Fibroblast of pulmonary artery (primary cell): ENCODE measurements at regions not wholly inside any gene's neighbourhood (a gene's known extent, or its start where the extent isn't known, plus 50 kb on each side); places are given as distances from the start of the nearest gene placed in this dataset.

Experiments used
- DNase-seq: peaks from one replicate; pipeline ENCODE4 v3.0.0-alpha.2; 2010; ENCODE audit warnings: low read depth
- H3K4me3 ChIP-seq: replicated peaks from 2 replicates; pipeline ENCODE4 v1.5.1; 2011; ENCODE audit warnings: low read depth, mild to moderate bottlenecking, control low read depth, low read length, moderate library complexity
- CTCF ChIP-seq: IDR thresholded peaks from 2 replicates; pipeline ENCODE4 v1.5.1; 2011; ENCODE audit warnings: mild to moderate bottlenecking, control low read depth, low read length, inconsistent platforms; ENCODE audit errors: missing control alignments

DNA sequence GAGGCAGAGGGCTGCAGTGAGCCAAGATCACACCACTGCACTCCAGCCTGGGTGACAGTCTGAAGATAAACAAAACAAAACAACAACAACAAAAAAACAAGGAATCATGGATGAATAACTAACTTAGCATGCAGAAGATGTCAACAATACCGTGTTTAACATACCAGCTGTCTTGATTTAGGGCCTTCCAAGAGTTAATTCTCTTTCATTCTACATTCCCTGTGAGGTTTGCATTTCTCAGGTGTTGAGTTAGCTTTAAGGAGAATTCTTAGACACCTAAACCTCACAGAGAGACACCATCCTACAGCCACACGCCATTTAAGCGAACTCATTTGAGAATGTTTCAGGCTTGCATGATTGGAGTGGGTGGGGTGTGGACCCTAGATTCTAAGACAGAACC, 363.1 kb upstream of the RUNX1 start:
- no peak for DNase-seq
- TF ChIP-seq CTCF, result no peak
- H3K4me3 ChIP-seq, result no peak overlapping the region

DNA sequence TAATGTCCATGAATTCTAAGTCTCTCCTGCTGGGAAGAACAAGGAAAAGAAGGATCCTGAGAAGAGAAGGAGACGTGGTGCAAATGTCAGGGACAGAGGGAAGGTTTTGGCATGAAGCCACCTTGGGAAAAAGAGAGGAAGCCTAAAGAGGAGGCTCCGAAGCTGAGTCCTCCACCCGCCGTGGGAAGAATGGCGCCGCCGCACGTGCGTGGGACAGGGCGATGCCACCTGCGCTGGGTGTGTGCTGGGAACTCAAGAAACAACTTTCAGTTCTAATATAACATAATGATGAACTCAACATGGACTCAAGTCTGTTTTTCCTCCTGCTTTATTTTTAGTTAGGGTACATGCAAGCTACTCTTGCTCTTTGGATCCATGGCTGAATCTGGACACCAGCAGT, 362.3 kb upstream of the RUNX1 start:
- TF ChIP-seq CTCF, result no peak
- DNase-seq, result no peak
- no peak overlapping the region for H3K4me3 ChIP-seq

DNA sequence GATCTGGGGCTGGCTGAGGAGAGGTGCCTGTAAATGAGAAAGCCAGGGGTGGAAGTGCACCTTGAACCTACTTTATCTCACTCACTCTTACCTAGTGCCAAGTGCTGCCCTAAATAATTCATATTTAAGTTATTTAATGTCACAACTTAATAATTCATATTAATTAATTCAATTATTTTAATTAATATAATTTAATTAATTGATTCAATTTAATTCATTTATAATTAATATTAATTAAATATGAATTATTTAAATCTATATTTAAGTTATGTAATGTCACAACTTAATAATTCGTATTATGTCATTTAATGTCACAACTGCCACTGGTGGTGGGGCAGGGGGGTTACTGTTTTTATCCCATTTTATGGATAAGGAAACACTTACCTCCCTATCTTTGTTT, 361.6 kb upstream of the RUNX1 start:
- no peak overlapping the region for H3K4me3 ChIP-seq
- DNase-seq, result no peak
- TF ChIP-seq CTCF, result no peak

GRCh38 chr21:35410123-35410522, 361.0 kb upstream of the RUNX1 start:
- no peak for DNase-seq
- TF ChIP-seq CTCF, result no peak
- no peak overlapping the region for H3K4me3 ChIP-seq

DNA sequence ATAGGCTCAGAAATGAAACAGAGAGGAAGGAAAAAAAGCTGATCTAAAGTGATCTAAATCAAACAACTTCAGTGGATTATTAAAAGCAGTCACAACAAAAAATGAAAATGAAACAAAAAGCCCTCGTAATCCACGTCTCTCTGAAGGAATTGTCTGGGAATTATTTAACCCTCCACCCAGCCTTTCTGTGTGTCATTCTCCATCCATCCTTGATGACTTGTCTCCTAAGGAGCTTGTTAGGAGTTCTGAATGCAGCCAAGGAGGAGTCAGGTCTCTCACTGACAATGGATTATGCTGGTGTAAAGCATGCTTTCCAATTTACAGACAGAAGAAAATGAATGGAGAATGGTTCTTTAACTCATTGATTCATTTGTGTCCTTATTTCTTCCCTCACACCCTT, 359.3 kb upstream of the RUNX1 start:
- no peak for DNase-seq
- TF ChIP-seq CTCF, result no peak
- H3K4me3 ChIP-seq, result no peak overlapping the region

DNA sequence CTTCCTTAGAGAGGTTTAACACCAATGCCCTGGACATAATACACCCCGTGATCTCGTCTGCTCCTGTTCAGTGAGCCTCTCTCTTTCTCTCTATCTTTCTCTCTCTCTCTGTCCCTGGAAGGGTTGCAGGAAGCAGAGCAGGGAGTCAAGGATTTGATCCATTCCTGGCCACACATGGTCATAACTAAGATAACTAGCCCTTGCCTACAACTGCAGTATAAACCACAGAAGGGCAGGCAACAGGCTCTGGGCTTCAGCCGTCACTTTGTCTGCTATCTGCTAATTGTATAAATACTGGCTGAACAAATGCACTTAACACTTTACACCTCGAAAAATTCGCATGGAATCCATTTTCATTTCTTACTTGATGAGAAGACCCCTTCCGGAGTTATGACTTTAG, 357.5 kb upstream of the RUNX1 start:
- no peak for DNase-seq
- TF ChIP-seq CTCF, result no peak
- H3K4me3 ChIP-seq, result no peak overlapping the region

- H3K4me3 ChIP-seq, result no peak overlapping the region
- no peak for DNase-seq
- no peak for TF ChIP-seq CTCF
Measured at GRCh38 chr21:35405981-35406380, 356.9 kb upstream of the RUNX1 start.
